SU-DHL-6 (cell line): ENCODE measurements at regions not wholly inside any gene's neighbourhood (a gene's known extent, or its start where the extent isn't known, plus 50 kb on each side); places are given as distances from the start of the nearest gene placed in this dataset.

Experiments used
- H2AFZ ChIP-seq: fragments of 200-600 bp; sonication (generic); 2 replicates; pipeline ENCODE4 v1.6.1; 2014; ENCODE audit warnings: low read depth, mild to moderate bottlenecking, moderate library complexity, mixed read lengths, antibody characterized with exemption, low read length; ENCODE audit not compliant: severe bottlenecking
- H3F3A ChIP-seq: fragments of 200-600 bp; shearing (Covaris generic); 2 replicates; pipeline ENCODE4 v1.6.0; 2016; ENCODE audit warnings: antibody characterized with exemption, mild to moderate bottlenecking; ENCODE audit not compliant: insufficient read depth
- H3K27ac ChIP-seq: fragments of 200-600 bp; sonication (generic); 2 replicates; pipeline ENCODE4 v1.5.1; 2016; ENCODE audit warnings: low read depth, mild to moderate bottlenecking, low read length, moderate library complexity, mixed read lengths
- H3K27me3 ChIP-seq: fragments of 200-600 bp; sonication (generic), shearing (Covaris generic); 2 replicates; pipeline ENCODE4 v1.6.0; 2014; ENCODE audit warnings: mild to moderate bottlenecking, low read length
- H3K36me3 ChIP-seq: fragments of 200-600 bp; sonication (generic); 2 replicates; pipeline ENCODE4 v1.6.1; 2014; ENCODE audit warnings: mild to moderate bottlenecking, low read length, mixed read lengths
- H3K4me2 ChIP-seq: fragments of 300-600, 200-600 bp; shearing (Covaris generic), sonication (generic); 2 replicates; pipeline ENCODE4 v1.6.0; 2014; ENCODE audit warnings: low read length, low read depth, mild to moderate bottlenecking; ENCODE audit not compliant: poor library complexity, severe bottlenecking
- H3K4me3 ChIP-seq: fragments of 200-600 bp; sonication (generic); 2 replicates; pipeline ENCODE4 v1.5.1; 2014; ENCODE audit warnings: antibody characterized with exemption, low read length, mild to moderate bottlenecking, mixed read lengths; ENCODE audit not compliant: insufficient read depth, poor library complexity, severe bottlenecking
- H3K79me2 ChIP-seq: fragments of 200-600 bp; sonication (generic); 2 replicates; pipeline ENCODE4 v1.6.1; 2014; ENCODE audit warnings: mild to moderate bottlenecking, low read length, moderate library complexity; ENCODE audit not compliant: insufficient read depth
- H3K9ac ChIP-seq: fragments of 200-600 bp; sonication (generic); 2 replicates; pipeline ENCODE4 v1.7.0; 2014; ENCODE audit warnings: mild to moderate bottlenecking, low read length
- H3K9me2 ChIP-seq: fragments of 200-600 bp; sonication (generic); replicated peaks from 2 replicates; pipeline ENCODE4 v1.6.1; 2014; ENCODE audit warnings: low read length; ENCODE audit not compliant: insufficient read depth
- H3K9me3 ChIP-seq: fragments of 200-600 bp; sonication (generic); 2 replicates; pipeline ENCODE4 v1.6.1; 2014; ENCODE audit warnings: low read length, mixed read lengths; ENCODE audit not compliant: insufficient read depth
- H4K20me1 ChIP-seq: fragments of 200-600 bp; sonication (generic); 2 replicates; pipeline ENCODE4 v1.6.1; 2014; ENCODE audit warnings: low read depth, mild to moderate bottlenecking, antibody characterized with exemption, low read length, moderate library complexity, mixed read lengths
- CTCF ChIP-seq: fragments of 200-600 bp; sonication (generic); IDR thresholded peaks from one replicate; pipeline ENCODE4 v1.5.1; 2017; ENCODE audit warnings: antibody characterized with exemption, mild to moderate bottlenecking, low read length, moderate library complexity; ENCODE audit not compliant: insufficient read depth, poor library complexity, severe bottlenecking
- EZH2phosphoT487 ChIP-seq: fragments of 200-600 bp; sonication (generic), shearing (Covaris generic); conservative IDR thresholded peaks from 2 replicates; pipeline ENCODE4 v1.6.1; 2018; ENCODE audit warnings: mild to moderate bottlenecking, antibody characterized with exemption, low read length, moderate library complexity, mixed read lengths

- Histone ChIP-seq H3K27me3 (no peaks in the 10 kb centered on the region), H3F3A (no peaks in the 10 kb centered on the region), H3K9ac (no peak overlapping the region), H3K4me2 (no peak overlapping the region), H3K9me2 (no peaks in the 10 kb centered on the region), H3K79me2 (no peaks in the 10 kb centered on the region), H3K4me3 (no peak overlapping the region), H4K20me1 (no peaks in the 10 kb centered on the region), H2AFZ (no peak overlapping the region), H3K9me3 (no peaks in the 10 kb centered on the region), H3K36me3 (no peaks in the 10 kb centered on the region), H3K27ac (no peak overlapping the region)
- no peak for TF ChIP-seq EZH2phosphoT487
- no peak for TF ChIP-seq CTCF
Observed at GRCh38 chr5:143571642-143572624, 168.4 kb upstream of the NR3C1 start.

- no peak overlapping the region for H3K27ac ChIP-seq
- H3K36me3 ChIP-seq: no peaks in the 10 kb centered on the region
- no peaks in the 10 kb centered on the region for H3F3A ChIP-seq
Observed at GRCh38 chr5:143570989-143571388, 167.5 kb upstream of the NR3C1 start.

GRCh38 chr5:143569722-143570567 is 166.5 kb upstream of the NR3C1 start:
- Histone ChIP-seq H3K9me2 (no peaks in the 10 kb centered on the region), H3K4me2 (no peak overlapping the region), H2AFZ (no peak overlapping the region), H3K9ac (no peak overlapping the region), H3K9me3 (no peaks in the 10 kb centered on the region), H3K4me3 (no peak overlapping the region), H3K79me2 (no peaks in the 10 kb centered on the region), H4K20me1 (no peaks in the 10 kb centered on the region), H3F3A (no peaks in the 10 kb centered on the region), H3K36me3 (no peaks in the 10 kb centered on the region), H3K27ac (no peak overlapping the region), H3K27me3 (no peaks in the 10 kb centered on the region)
- TF ChIP-seq CTCF: no peak
- TF ChIP-seq EZH2phosphoT487: no peak

More at GRCh38 chr5:143570989-143571388, 167.5 kb upstream of the NR3C1 start:
- Histone ChIP-seq H4K20me1 (no peaks in the 10 kb centered on the region), H2AFZ (no peak overlapping the region), H3K9me2 (no peaks in the 10 kb centered on the region), H3K27me3 (no peaks in the 10 kb centered on the region), H3K4me3 (no peak overlapping the region), H3K9ac (no peak overlapping the region), H3K9me3 (no peaks in the 10 kb centered on the region), H3K4me2 (no peak overlapping the region), H3K79me2 (no peaks in the 10 kb centered on the region)
- TF ChIP-seq EZH2phosphoT487 (no peak), CTCF (no peak)
